ENCODE measurements at regions not wholly inside any gene's neighbourhood (a gene's known extent, or its start where the extent isn't known, plus 50 kb on each side); places are given as distances from the start of the nearest gene placed in this dataset.

GRCh38 chr4:38511702-38512101 is 152.3 kb upstream of the KLF3 start:
- no peak for TF ChIP-seq POLR2A (IDR thresholded peaks at IDR 0.05)
- no peak for TF ChIP-seq CTCF (IDR thresholded peaks at IDR 0.05)

All from right lobe of liver (tissue), 4 donors.